ENCODE measurements at regions not wholly inside any gene's neighbourhood (a gene's known extent, or its start where the extent isn't known, plus 50 kb on each side); places are given as distances from the start of the nearest gene placed in this dataset.

- Histone ChIP-seq H3K36me3 (replicated peaks; ENCODE audit: low read depth, low read length) (no peaks in the 10 kb centered on the region), H3K27me3 (ENCODE audit: low read depth, low read length) (no peaks in the 10 kb centered on the region; the same call in 1 of the 2 replicates), H3K79me2 (ENCODE audit: low read length) (no peaks in the 10 kb centered on the region), H3K4me1 (ENCODE audit: low read length) (no peaks in the 10 kb centered on the region), H3K9ac (ENCODE audit: low read length) (no peak overlapping the region), H3K4me3 (ENCODE audit: low read length) (no peak overlapping the region), H3K27ac (ENCODE audit: low read length) (no peak overlapping the region), H3K9me3 (ENCODE audit: insufficient read depth, low read length) (no peaks in the 10 kb centered on the region), H2AFZ (ENCODE audit: low read depth, low read length) (no peak overlapping the region), H4K20me1 (ENCODE audit: insufficient read depth, low read length) (no peaks in the 10 kb centered on the region), H3K4me2 (ENCODE audit: low read length) (no peak overlapping the region)
- TF ChIP-seq CTCF (IDR thresholded peaks at IDR 0.05; ENCODE audit: low read depth, low read length) (no peak), EZH2phosphoT487 (IDR thresholded peaks at IDR 0.05; ENCODE audit: low read depth) (no peak)
Observed at GRCh38 chr1:4126731-4127591, 226.9 kb upstream of the C1orf174 start.

- Histone ChIP-seq H3K27me3 (ENCODE audit: low read depth, low read length) (no peaks in the 10 kb centered on the region; the same call in 1 of the 2 replicates), H3K4me2 (ENCODE audit: low read length) (no peak overlapping the region), H3K4me1 (ENCODE audit: low read length) (no peaks in the 10 kb centered on the region), H3K9ac (ENCODE audit: low read length) (no peak overlapping the region), H4K20me1 (ENCODE audit: insufficient read depth, low read length) (no peaks in the 10 kb centered on the region), H3K9me3 (ENCODE audit: insufficient read depth, low read length) (no peaks in the 10 kb centered on the region), H3K79me2 (ENCODE audit: low read length) (no peaks in the 10 kb centered on the region), H2AFZ (ENCODE audit: low read depth, low read length) (no peak overlapping the region), H3K36me3 (replicated peaks; ENCODE audit: low read depth, low read length) (no peaks in the 10 kb centered on the region), H3K27ac (ENCODE audit: low read length) (no peak overlapping the region), H3K4me3 (ENCODE audit: low read length) (no peak overlapping the region)
- no peak for TF ChIP-seq EZH2phosphoT487 (IDR thresholded peaks at IDR 0.05; ENCODE audit: low read depth)
- no peak for TF ChIP-seq CTCF (IDR thresholded peaks at IDR 0.05; ENCODE audit: low read depth, low read length)
Observed at GRCh38 chr1:4127592-4128140, 227.6 kb upstream of the C1orf174 start.

- H3K36me3 ChIP-seq (replicated peaks; ENCODE audit: low read depth, low read length) = no peaks in the 10 kb centered on the region
- H4K20me1 ChIP-seq (ENCODE audit: insufficient read depth, low read length) = no peaks in the 10 kb centered on the region
- H3K4me2 ChIP-seq (ENCODE audit: low read length) = no peak overlapping the region
- no peaks in the 10 kb centered on the region for H3K4me1 ChIP-seq (ENCODE audit: low read length)
- H3K79me2 ChIP-seq (ENCODE audit: low read length) = no peaks in the 10 kb centered on the region
- H3K4me3 ChIP-seq (ENCODE audit: low read length) = no peak overlapping the region
- TF ChIP-seq EZH2phosphoT487 (IDR thresholded peaks at IDR 0.05; ENCODE audit: low read depth) (no peak), CTCF (IDR thresholded peaks at IDR 0.05; ENCODE audit: low read depth, low read length) (no peak)
- H3K27ac ChIP-seq (ENCODE audit: low read length) = no peak overlapping the region
- no peaks in the 10 kb centered on the region for H3K9me3 ChIP-seq (ENCODE audit: insufficient read depth, low read length)
- H3K9ac ChIP-seq (ENCODE audit: low read length) = no peak overlapping the region
- no peaks in the 10 kb centered on the region for H3K27me3 ChIP-seq (ENCODE audit: low read depth, low read length)
- H2AFZ ChIP-seq (ENCODE audit: low read depth, low read length) = no peak overlapping the region
Observed at GRCh38 chr1:4128616-4129015, 228.5 kb upstream of the C1orf174 start.

GRCh38 chr1:4129693-4130092 lies 229.6 kb upstream of the C1orf174 start:
- no peak overlapping the region for H3K4me3 ChIP-seq (ENCODE audit: low read length)
- H3K9me3 ChIP-seq (ENCODE audit: insufficient read depth, low read length) = no peaks in the 10 kb centered on the region

More at GRCh38 chr1:4129693-4130092, 229.6 kb upstream of the C1orf174 start:
- no peaks in the 10 kb centered on the region for H3K79me2 ChIP-seq (ENCODE audit: low read length)
- H3K4me1 ChIP-seq (ENCODE audit: low read length) = no peaks in the 10 kb centered on the region
- no peak overlapping the region for H3K4me2 ChIP-seq (ENCODE audit: low read length)
- H3K27ac ChIP-seq (ENCODE audit: low read length) = no peak overlapping the region
- no peaks in the 10 kb centered on the region for H4K20me1 ChIP-seq (ENCODE audit: insufficient read depth, low read length)
- H3K27me3 ChIP-seq (ENCODE audit: low read depth, low read length) = no peaks in the 10 kb centered on the region
- TF ChIP-seq CTCF (IDR thresholded peaks at IDR 0.05; ENCODE audit: low read depth, low read length) (no peak), EZH2phosphoT487 (IDR thresholded peaks at IDR 0.05; ENCODE audit: low read depth) (no peak)
- H3K36me3 ChIP-seq (replicated peaks; ENCODE audit: low read depth, low read length) = no peaks in the 10 kb centered on the region
- H2AFZ ChIP-seq (ENCODE audit: low read depth, low read length) = no peak overlapping the region
- no peak overlapping the region for H3K9ac ChIP-seq (ENCODE audit: low read length)
